HepG2 (cell line): ENCODE measurements at regions not wholly inside any gene's neighbourhood (a gene's known extent, or its start where the extent isn't known, plus 50 kb on each side); places are given as distances from the start of the nearest gene placed in this dataset.
A peak's percentile ranks its signal among the peaks of the same experiment; 100 is the strongest.

ENCODE experiments used
- ATAD3A ChIP-seq: sonication (generic); formaldehyde crosslinking; IDR thresholded peaks from 2 replicates; pipeline ENCODE4 v1.4.0; 2020; ENCODE audit warnings: missing genetic modification reagents
- CBX1 ChIP-seq: IDR thresholded peaks from one replicate; pipeline ENCODE4 v1.6.1; 2016; ENCODE audit warnings: antibody characterized with exemption, low read depth
- EED ChIP-seq: sonication (generic); formaldehyde crosslinking; IDR thresholded peaks from 2 replicates; pipeline ENCODE4 v1.5.0; 2020; ENCODE audit warnings: mild to moderate bottlenecking, missing genetic modification reagents
- EHMT2 ChIP-seq: fragments of 200-600 bp; sonication (generic); IDR thresholded peaks from 2 replicates; pipeline ENCODE4 v1.7.0; 2017; ENCODE audit warnings: antibody characterized with exemption, low read depth, low read length, borderline replicate concordance
- ELF3 ChIP-seq: IDR thresholded peaks from 2 replicates; pipeline ENCODE4 v1.6.1; 2016; ENCODE audit warnings: missing genetic modification reagents, missing compliant biosample characterization
- ISL2 ChIP-seq: sonication (generic); formaldehyde crosslinking; IDR thresholded peaks from 2 replicates; pipeline ENCODE4 v1.5.0; 2020; ENCODE audit warnings: missing genetic modification reagents
- KMT2B ChIP-seq: IDR thresholded peaks from 2 replicates; pipeline ENCODE4 v1.6.1; 2016; ENCODE audit warnings: missing genetic modification reagents, missing compliant biosample characterization
- MAZ ChIP-seq, 2 experiments: sonication (generic) in 1 of 2; formaldehyde crosslinking in 1 of 2; IDR thresholded peaks; 2 replicates each; pipeline versions ENCODE4 v1.5.0 to v1.6.1; 2012 to 2020; ENCODE audit warnings: low read depth in 2 of 2, mild to moderate bottlenecking in 2 of 2, borderline replicate concordance in 1 of 2, improper control_type of control experiment in 1 of 2, low read length in 1 of 2, missing genetic modification reagents in 1 of 2, moderate library complexity in 1 of 2
- NFAT5 ChIP-seq: sonication (generic); formaldehyde crosslinking; IDR thresholded peaks from 2 replicates; pipeline ENCODE4 v1.4.0; 2020; ENCODE audit warnings: missing genetic modification reagents
- PREB ChIP-seq: sonication (generic); formaldehyde crosslinking; IDR thresholded peaks from 2 replicates; pipeline ENCODE4 v1.4.0; 2020; ENCODE audit warnings: missing genetic modification reagents
- SMC3 ChIP-seq: IDR thresholded peaks from 2 replicates; pipeline ENCODE4 v1.6.1; 2011; ENCODE audit warnings: low read length, improper control_type of control experiment
- XRCC5 ChIP-seq: fragments of 200-400 bp; formaldehyde crosslinking; optimal IDR thresholded peaks from 2 replicates; pipeline ENCODE3; 2017; ENCODE audit warnings: mild to moderate bottlenecking, low read length
- ZMYM3 ChIP-seq: sonication (generic); formaldehyde crosslinking; IDR thresholded peaks from 2 replicates; pipeline ENCODE4 v1.5.1; 2020; ENCODE audit warnings: mild to moderate bottlenecking, missing genetic modification reagents
- ZNF143 ChIP-seq: sonication (generic); formaldehyde crosslinking; IDR thresholded peaks from 2 replicates; pipeline ENCODE4 v1.4.0; 2020; ENCODE audit warnings: missing genetic modification reagents
- ZNF224 ChIP-seq: sonication (generic); formaldehyde crosslinking; IDR thresholded peaks from 2 replicates; pipeline ENCODE4 v1.5.0; 2020; ENCODE audit warnings: mild to moderate bottlenecking, missing genetic modification reagents
- ZNF24 ChIP-seq: fragments of 450-650 bp; IDR thresholded peaks from 2 replicates; pipeline ENCODE4 v1.6.1; 2017; ENCODE audit warnings: antibody characterized with exemption, mild to moderate bottlenecking
- ZNF354B ChIP-seq: sonication (generic); formaldehyde crosslinking; IDR thresholded peaks from 2 replicates; pipeline ENCODE4 v1.8.0; 2022; ENCODE audit warnings: mild to moderate bottlenecking, missing genetic modification reagents
- ZNF550 ChIP-seq: sonication (generic); formaldehyde crosslinking; IDR thresholded peaks from 2 replicates; pipeline ENCODE4 v1.4.0; 2020; ENCODE audit warnings: mild to moderate bottlenecking, missing genetic modification reagents, borderline replicate concordance
- ZNF746 ChIP-seq: sonication (generic); formaldehyde crosslinking; IDR thresholded peaks from 2 replicates; pipeline ENCODE4 v1.8.0; 2022; ENCODE audit warnings: mild to moderate bottlenecking, missing genetic modification reagents
- ZNF761 ChIP-seq: sonication (generic); formaldehyde crosslinking; conservative IDR thresholded peaks from 2 replicates; pipeline ENCODE4 v1.4.0; 2020; ENCODE audit warnings: mild to moderate bottlenecking, missing genetic modification reagents
- ZNF768 ChIP-seq: sonication (generic); formaldehyde crosslinking; IDR thresholded peaks from 2 replicates; pipeline ENCODE4 v1.4.0; 2020; ENCODE audit warnings: missing genetic modification reagents
- ZNF772 ChIP-seq: sonication (generic); formaldehyde crosslinking; IDR thresholded peaks from 2 replicates; pipeline ENCODE4 v1.5.0; 2020; ENCODE audit warnings: mild to moderate bottlenecking, missing genetic modification reagents
- ZSCAN25 ChIP-seq: sonication (generic); formaldehyde crosslinking; IDR thresholded peaks from 2 replicates; pipeline ENCODE4 v1.8.0; 2022; ENCODE audit warnings: mild to moderate bottlenecking, missing genetic modification reagents

GRCh38 chr1:54488779-54489626 lies 59.0 kb upstream of the ACOT11 start (continued):
- TF ChIP-seq ZNF354B (CRISPR knock-in tag), result no peak
- TF ChIP-seq PREB (CRISPR knock-in tag), result no peak
- no peak for TF ChIP-seq CBX1
- TF ChIP-seq XRCC5, result peak; percentile 63
- TF ChIP-seq ZNF746 (CRISPR knock-in tag), result no peak
- no peak for TF ChIP-seq ATAD3A (CRISPR knock-in tag)
- no peak for TF ChIP-seq KMT2B (CRISPR knock-in tag)
- no peak for TF ChIP-seq ZSCAN25
- TF ChIP-seq EHMT2, result no peak
- no peak for TF ChIP-seq ELF3
- no peak for TF ChIP-seq ZMYM3 (CRISPR knock-in tag)
- no peak for TF ChIP-seq ISL2 (CRISPR knock-in tag)
- TF ChIP-seq SMC3, result no peak; the same call in 1 of the 2 replicates
- TF ChIP-seq ZNF768 (CRISPR knock-in tag), result no peak
- TF ChIP-seq ZNF550 (CRISPR knock-in tag), result no peak
- no peak for TF ChIP-seq ZNF224 (CRISPR knock-in tag)
- no peak for TF ChIP-seq ZNF143
- peak; percentile 84 for TF ChIP-seq MAZ (IDR thresholded peaks at IDR 0.05; ENCODE audit: borderline replicate concordance, low read depth, low read length)
- TF ChIP-seq MAZ (CRISPR knock-in tag; IDR thresholded peaks at IDR 0.05; ENCODE audit: low read depth), result peak; percentile 77
- no peak for TF ChIP-seq ZNF772 (CRISPR knock-in tag)
- TF ChIP-seq EED (CRISPR knock-in tag), result no peak
- no peak for TF ChIP-seq NFAT5
- TF ChIP-seq ZNF24, result no peak
- no peak for TF ChIP-seq ZNF761 (CRISPR knock-in tag)
